GM19463 (cell line): ENCODE measurements at regions not wholly inside any gene's neighbourhood (a gene's known extent, or its start where the extent isn't known, plus 50 kb on each side); places are given as distances from the start of the nearest gene placed in this dataset.

Experiments
- ATAC-seq: cut with Tn5 transposase; IDR thresholded peaks from one replicate; pipeline ENCODE4 v1.9.1; 2021; ENCODE audit warnings: mild to moderate bottlenecking, moderate library complexity; ENCODE audit not compliant: unreplicated experiment

- no peak for ATAC-seq
These were observed 93.6 kb upstream of the KCNJ16 start for GRCh38 chr17:69981441-69981840.

- ATAC-seq: no peak
These were observed 79.5 kb upstream of the KCNJ16 start for GRCh38 chr17:69995476-69995875.

GRCh38 chr17:69997332-69997731 lies 77.7 kb upstream of the KCNJ16 start:
- ATAC-seq: no peak

GRCh38 chr17:69999253-69999652 lies 75.8 kb upstream of the KCNJ16 start:
- no peak for ATAC-seq

DNA sequence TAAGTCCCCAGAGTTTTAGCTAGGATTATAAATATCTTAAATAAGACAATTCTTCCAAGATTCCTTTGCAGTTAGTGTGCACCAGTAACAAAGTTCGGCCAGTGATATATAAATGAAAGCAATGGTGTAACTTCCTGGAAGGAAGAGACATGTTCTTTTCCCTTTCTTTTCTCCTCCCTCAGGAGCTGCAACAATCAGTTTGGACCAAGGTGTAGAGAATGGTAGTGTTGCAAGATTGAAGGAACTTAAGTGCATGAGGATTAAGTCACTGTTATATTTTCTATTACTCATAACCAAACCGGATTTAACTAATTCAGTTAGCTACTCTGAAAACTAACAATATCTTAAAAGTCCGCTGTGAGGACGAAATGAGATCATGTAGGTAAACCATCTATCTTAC lies 68.9 kb upstream of the KCNJ16 start:
- ATAC-seq: no peak

GRCh38 chr17:70011750-70012149 lies 63.3 kb upstream of the KCNJ16 start:
- ATAC-seq: no peak

DNA sequence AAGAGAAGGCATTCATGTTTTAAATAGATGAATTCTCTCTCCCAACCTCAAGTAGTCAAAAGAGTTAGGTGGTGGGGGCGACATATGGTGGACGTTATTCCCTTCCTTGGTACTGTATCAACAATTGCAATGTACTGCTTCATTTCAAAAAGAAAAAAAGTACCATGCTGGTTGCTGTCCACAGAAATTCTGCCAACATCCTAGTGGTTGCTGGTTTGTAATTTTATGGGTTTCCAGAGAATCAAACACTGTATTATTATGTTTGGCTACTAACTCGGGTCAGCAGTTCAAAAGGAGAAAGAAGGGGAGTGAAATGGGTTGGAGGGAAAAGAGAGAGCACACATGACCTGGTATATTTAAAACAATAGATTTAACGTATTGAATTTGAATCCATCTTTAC lies 61.1 kb upstream of the KCNJ16 start:
- ATAC-seq: no peak

DNA sequence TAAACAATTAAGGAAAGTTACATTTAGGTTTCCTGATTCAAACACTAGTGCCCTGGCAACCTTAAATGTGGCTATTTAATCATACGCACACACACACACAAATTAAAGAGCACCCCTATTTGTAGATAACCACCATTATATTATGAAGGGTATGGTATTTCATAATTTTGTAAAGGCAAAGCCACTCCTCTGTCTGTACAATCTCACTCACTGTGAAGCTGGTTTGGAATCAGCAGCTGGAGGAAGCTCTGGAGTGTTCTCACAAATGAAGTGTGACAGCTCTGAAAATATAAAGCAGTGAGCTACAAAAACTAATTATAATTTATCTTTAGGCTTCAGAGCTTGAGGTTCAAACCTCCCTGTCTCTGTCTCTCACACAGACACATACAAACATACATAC lies 57.9 kb upstream of the KCNJ16 start:
- no peak for ATAC-seq

- ATAC-seq: no peak
These were observed 57.1 kb upstream of the KCNJ16 start for GRCh38 chr17:70017941-70018340.

- no peak for ATAC-seq
These were observed 53.3 kb upstream of the KCNJ16 start for GRCh38 chr17:70021726-70022125.

DNA sequence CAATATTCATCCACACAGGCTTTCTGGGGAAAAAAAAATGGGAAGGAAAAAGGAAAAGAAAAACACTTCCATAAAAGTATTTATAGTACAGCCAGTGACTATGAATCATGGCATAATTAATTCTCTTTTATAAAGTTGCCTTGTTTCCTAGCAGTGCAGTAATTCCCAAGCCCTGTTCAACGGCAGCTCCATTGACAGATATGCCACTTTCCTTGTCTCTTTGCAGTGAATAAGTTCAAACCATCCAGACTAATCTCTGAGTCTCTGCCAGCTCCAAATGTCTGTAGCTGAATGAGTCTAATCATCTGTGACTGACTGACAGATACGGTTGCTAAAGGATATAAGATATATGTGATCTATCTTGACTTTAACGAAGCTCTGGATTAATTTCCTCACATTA lies 52.9 kb upstream of the KCNJ16 start:
- no peak for ATAC-seq

DNA sequence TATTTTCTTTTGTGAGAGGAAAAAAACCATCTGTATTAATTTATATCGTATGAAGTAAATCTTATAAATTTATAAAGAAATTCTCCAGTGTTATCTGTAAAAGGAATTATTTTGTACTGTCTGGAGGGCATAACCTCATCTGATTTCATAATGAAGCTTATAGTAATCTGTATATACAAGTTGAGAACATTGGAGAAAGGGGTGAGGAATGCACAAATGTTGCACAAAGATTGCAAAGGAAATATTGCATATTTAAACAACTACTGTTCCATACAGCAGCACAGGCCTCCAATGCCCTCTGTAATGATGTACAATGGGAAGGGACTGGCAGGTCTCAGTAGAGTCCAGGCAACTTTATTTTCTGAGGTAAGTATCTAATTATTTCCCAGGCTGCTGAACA lies 50.8 kb upstream of the KCNJ16 start:
- ATAC-seq: no peak
